ENCODE measurements at regions not wholly inside any gene's neighbourhood (a gene's known extent, or its start where the extent isn't known, plus 50 kb on each side); places are given as distances from the start of the nearest gene placed in this dataset.

- Mint-ChIP-seq H3K27me3 (ENCODE audit: unreplicated experiment) (no peaks in the 10 kb centered on the region), H3K36me3 (ENCODE audit: unreplicated experiment) (no peaks in the 10 kb centered on the region), H3K9me3 (ENCODE audit: unreplicated experiment) (no peaks in the 10 kb centered on the region), H3K4me3 (ENCODE audit: unreplicated experiment) (no peak overlapping the region), H3K4me1 (ENCODE audit: low read depth, unreplicated experiment) (no peaks in the 10 kb centered on the region), H3K27ac (ENCODE audit: unreplicated experiment) (no peak overlapping the region)
- DNase-seq = no peak
- TF ChIP-seq CTCF (IDR thresholded peaks at IDR 0.05; ENCODE audit: partially characterized antibody, unreplicated experiment) = peak; percentile 7
These were observed 129.1 kb downstream of the RAP2B start for GRCh38 chr3:153291059-153291685.

- no peak for TF ChIP-seq CTCF (IDR thresholded peaks at IDR 0.05; ENCODE audit: partially characterized antibody, unreplicated experiment)
- no peak for DNase-seq
- Mint-ChIP-seq H3K4me1 (ENCODE audit: low read depth, unreplicated experiment) (no peaks in the 10 kb centered on the region), H3K4me3 (ENCODE audit: unreplicated experiment) (no peak overlapping the region), H3K9me3 (ENCODE audit: unreplicated experiment) (no peaks in the 10 kb centered on the region), H3K27ac (ENCODE audit: unreplicated experiment) (no peak overlapping the region), H3K36me3 (ENCODE audit: unreplicated experiment) (no peaks in the 10 kb centered on the region), H3K27me3 (ENCODE audit: unreplicated experiment) (no peaks in the 10 kb centered on the region)
These were observed 131.2 kb downstream of the RAP2B start for GRCh38 chr3:153293265-153293664.

- Mint-ChIP-seq H3K9me3 (ENCODE audit: unreplicated experiment) (no peaks in the 10 kb centered on the region), H3K27me3 (ENCODE audit: unreplicated experiment) (no peaks in the 10 kb centered on the region), H3K36me3 (ENCODE audit: unreplicated experiment) (no peaks in the 10 kb centered on the region), H3K27ac (ENCODE audit: unreplicated experiment) (no peak overlapping the region), H3K4me3 (ENCODE audit: unreplicated experiment) (no peak overlapping the region), H3K4me1 (ENCODE audit: low read depth, unreplicated experiment) (no peaks in the 10 kb centered on the region)
- TF ChIP-seq CTCF (IDR thresholded peaks at IDR 0.05; ENCODE audit: partially characterized antibody, unreplicated experiment) = no peak
- no peak for DNase-seq
These were observed 133.9 kb downstream of the RAP2B start for GRCh38 chr3:153295901-153296300.

DNA sequence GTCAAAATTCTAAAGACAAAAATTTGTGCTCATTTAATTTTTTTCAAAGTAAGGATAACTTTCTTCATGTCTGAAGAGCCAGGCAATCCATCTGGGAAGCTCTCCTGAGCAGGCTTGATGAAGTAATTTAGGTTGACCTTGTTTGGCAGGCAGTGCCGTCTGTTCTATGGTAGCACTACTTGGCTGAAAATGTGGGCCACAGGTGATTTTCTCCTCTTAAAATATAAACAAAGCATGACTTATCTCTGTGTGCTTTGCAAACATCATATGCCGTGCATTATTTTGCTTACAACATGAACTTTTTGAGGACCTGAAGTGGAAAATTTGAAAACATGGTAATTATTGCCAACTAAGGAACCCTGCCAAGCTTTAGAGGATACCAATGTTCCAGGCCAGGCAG lies 143.2 kb downstream of the RAP2B start:
- Mint-ChIP-seq H3K27ac (ENCODE audit: unreplicated experiment) (no peak overlapping the region), H3K27me3 (ENCODE audit: unreplicated experiment) (no peaks in the 10 kb centered on the region), H3K9me3 (ENCODE audit: unreplicated experiment) (no peaks in the 10 kb centered on the region), H3K4me1 (ENCODE audit: low read depth, unreplicated experiment) (no peaks in the 10 kb centered on the region), H3K4me3 (ENCODE audit: unreplicated experiment) (no peak overlapping the region), H3K36me3 (ENCODE audit: unreplicated experiment) (no peaks in the 10 kb centered on the region)
- no peak for DNase-seq
- TF ChIP-seq CTCF (IDR thresholded peaks at IDR 0.05; ENCODE audit: partially characterized antibody, unreplicated experiment) = no peak

GRCh38 chr3:153311541-153311940 lies 149.5 kb downstream of the RAP2B start:
- no peak overlapping the region for H3K27ac Mint-ChIP-seq (ENCODE audit: unreplicated experiment)
- H3K4me1 Mint-ChIP-seq (ENCODE audit: low read depth, unreplicated experiment) = no peaks in the 10 kb centered on the region
- no peak overlapping the region for H3K4me3 Mint-ChIP-seq (ENCODE audit: unreplicated experiment)
- TF ChIP-seq CTCF (IDR thresholded peaks at IDR 0.05; ENCODE audit: partially characterized antibody, unreplicated experiment) = no peak
- H3K36me3 Mint-ChIP-seq (ENCODE audit: unreplicated experiment) = no peaks in the 10 kb centered on the region
- no peaks in the 10 kb centered on the region for H3K27me3 Mint-ChIP-seq (ENCODE audit: unreplicated experiment)
- DNase-seq = no peak
- peaks cover 1% of the 10 kb centered on the region for H3K9me3 Mint-ChIP-seq (ENCODE audit: unreplicated experiment)
